ENCODE measurements at regions not wholly inside any gene's neighbourhood (a gene's known extent, or its start where the extent isn't known, plus 50 kb on each side); places are given as distances from the start of the nearest gene placed in this dataset.

DNA sequence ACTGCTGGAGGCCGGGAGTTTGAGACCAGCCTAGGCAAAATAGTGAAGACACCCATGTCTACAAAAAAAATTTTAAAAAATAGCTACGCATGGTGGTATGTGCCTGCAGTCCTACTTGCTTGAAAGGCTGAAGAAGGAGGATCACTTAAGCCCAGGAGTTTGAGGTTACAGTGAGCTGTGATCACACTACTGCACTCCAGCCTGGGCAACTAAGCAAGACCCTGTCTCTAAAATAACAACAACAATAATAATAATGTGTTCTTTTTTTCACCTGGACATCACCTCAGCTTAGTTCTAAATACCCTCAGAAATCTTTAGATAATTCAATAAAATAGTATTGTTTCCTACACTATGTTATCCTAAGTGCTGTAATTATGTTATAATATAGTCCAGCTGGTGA is 397.1 kb upstream of the ZNF804A start:
- no peak for TF ChIP-seq EZH2 (IDR thresholded peaks at IDR 0.05)
- no peak for TF ChIP-seq POLR2AphosphoS5 (IDR thresholded peaks at IDR 0.05; ENCODE audit: borderline replicate concordance, low read depth, low read length)
